ENCODE measurements at regions not wholly inside any gene's neighbourhood (a gene's known extent, or its start where the extent isn't known, plus 50 kb on each side); places are given as distances from the start of the nearest gene placed in this dataset.
A peak's percentile ranks its signal among the peaks of the same experiment; 100 is the strongest.

- no peak for DNase-seq
Measured at GRCh38 chr1:25038699-25039098, 108.6 kb upstream of the RUNX3 start.

- peak in 3 of 51 donors; percentile 1 to 19 (median 12) for DNase-seq
Measured at GRCh38 chr1:25037174-25038074, 107.3 kb upstream of the RUNX3 start.

- DNase-seq, result no peak
Measured at GRCh38 chr1:25036117-25036546, 106.1 kb upstream of the RUNX3 start.

- no peak for DNase-seq
Measured at GRCh38 chr1:25035523-25036116, 105.5 kb upstream of the RUNX3 start.

- no peak for DNase-seq
Measured at GRCh38 chr1:25034736-25035522, 104.9 kb upstream of the RUNX3 start.

GRCh38 chr1:25033828-25034705 is 104.0 kb upstream of the RUNX3 start:
- peak in 31 of 51 donors; percentile 2 to 47 (median 25) for DNase-seq

- DNase-seq, result no peak
Measured at GRCh38 chr1:25033030-25033827, 103.2 kb upstream of the RUNX3 start.

- DNase-seq, result peak in 1 of 51 donors; percentile 17
Measured at GRCh38 chr1:25031966-25032667, 102.0 kb upstream of the RUNX3 start.

GRCh38 chr1:25031601-25031965 is 101.5 kb upstream of the RUNX3 start:
- no peak for DNase-seq

- no peak for DNase-seq
Measured at GRCh38 chr1:25030674-25031589, 100.9 kb upstream of the RUNX3 start.

- DNase-seq, result no peak
Measured at GRCh38 chr1:25030012-25030411, 99.9 kb upstream of the RUNX3 start.

GRCh38 chr1:25028907-25029599 is 99.0 kb upstream of the RUNX3 start:
- no peak for DNase-seq

- no peak for DNase-seq
Measured at GRCh38 chr1:25028587-25028906, 98.5 kb upstream of the RUNX3 start.

GRCh38 chr1:25027822-25028586 is 97.9 kb upstream of the RUNX3 start:
- DNase-seq, result no peak

GRCh38 chr1:25026730-25027450 is 96.8 kb upstream of the RUNX3 start:
- DNase-seq, result no peak

GRCh38 chr1:25026304-25026703 is 96.2 kb upstream of the RUNX3 start:
- DNase-seq, result no peak

All from hypothalamus (tissue), 51 donors.